ENCODE measurements at regions not wholly inside any gene's neighbourhood (a gene's known extent, or its start where the extent isn't known, plus 50 kb on each side); places are given as distances from the start of the nearest gene placed in this dataset.

DNA sequence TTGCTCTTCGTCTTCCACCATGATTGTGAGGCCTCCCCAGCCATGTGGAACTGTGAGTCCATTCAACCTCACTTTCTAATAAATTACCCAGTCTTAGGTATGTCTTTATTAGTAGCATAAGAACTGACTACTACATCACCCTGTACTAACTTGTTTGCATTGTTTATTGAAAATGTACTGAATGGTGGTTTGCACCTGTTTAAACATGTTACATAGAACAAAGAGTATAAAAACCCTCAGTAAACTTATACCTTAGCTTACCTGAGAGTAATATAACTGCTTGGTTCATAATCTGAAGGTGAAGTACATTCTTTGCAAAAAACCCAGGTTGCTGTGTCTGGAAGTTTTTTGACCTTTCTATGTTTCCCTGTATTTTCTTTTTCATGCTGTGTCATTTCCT lies 777.8 kb downstream of the TBC1D32 start:
- no peak for TF ChIP-seq EZH2phosphoT487 (IDR thresholded peaks at IDR 0.05; ENCODE audit: low read depth)
- TF ChIP-seq CTCF (IDR thresholded peaks at IDR 0.05; ENCODE audit: low read depth, low read length) = no peak
- no peak overlapping the region for H3K4me3 ChIP-seq (ENCODE audit: low read length)
- no peak overlapping the region for H3K9ac ChIP-seq (ENCODE audit: low read length)
- H3K4me1 ChIP-seq (ENCODE audit: low read length) = no peaks in the 10 kb centered on the region
- no peaks in the 10 kb centered on the region for H3K79me2 ChIP-seq (ENCODE audit: low read length)
- H3K27me3 ChIP-seq (ENCODE audit: low read depth, low read length) = no peaks in the 10 kb centered on the region
- H3K27ac ChIP-seq (ENCODE audit: low read length) = no peak overlapping the region
- no peak overlapping the region for H2AFZ ChIP-seq (ENCODE audit: low read depth, low read length)
- H3K36me3 ChIP-seq (replicated peaks; ENCODE audit: low read depth, low read length) = no peaks in the 10 kb centered on the region
- no peaks in the 10 kb centered on the region for H4K20me1 ChIP-seq (ENCODE audit: insufficient read depth, low read length)
- H3K4me2 ChIP-seq (ENCODE audit: low read length) = no peak overlapping the region
- H3K9me3 ChIP-seq (ENCODE audit: insufficient read depth, low read length) = no peaks in the 10 kb centered on the region

GRCh38 chr6:120553353-120553752 lies 780.9 kb downstream of the TBC1D32 start:
- Histone ChIP-seq H3K79me2 (ENCODE audit: low read length) (no peaks in the 10 kb centered on the region), H3K4me2 (ENCODE audit: low read length) (no peak overlapping the region), H4K20me1 (ENCODE audit: insufficient read depth, low read length) (no peaks in the 10 kb centered on the region), H3K4me3 (ENCODE audit: low read length) (no peak overlapping the region), H3K36me3 (replicated peaks; ENCODE audit: low read depth, low read length) (no peaks in the 10 kb centered on the region), H3K4me1 (ENCODE audit: low read length) (no peaks in the 10 kb centered on the region), H3K27ac (ENCODE audit: low read length) (no peak overlapping the region), H2AFZ (ENCODE audit: low read depth, low read length) (no peak overlapping the region), H3K27me3 (ENCODE audit: low read depth, low read length) (no peaks in the 10 kb centered on the region), H3K9me3 (ENCODE audit: insufficient read depth, low read length) (no peaks in the 10 kb centered on the region), H3K9ac (ENCODE audit: low read length) (no peak overlapping the region)
- no peak for TF ChIP-seq EZH2phosphoT487 (IDR thresholded peaks at IDR 0.05; ENCODE audit: low read depth)
- TF ChIP-seq CTCF (IDR thresholded peaks at IDR 0.05; ENCODE audit: low read depth, low read length) = no peak

DNA sequence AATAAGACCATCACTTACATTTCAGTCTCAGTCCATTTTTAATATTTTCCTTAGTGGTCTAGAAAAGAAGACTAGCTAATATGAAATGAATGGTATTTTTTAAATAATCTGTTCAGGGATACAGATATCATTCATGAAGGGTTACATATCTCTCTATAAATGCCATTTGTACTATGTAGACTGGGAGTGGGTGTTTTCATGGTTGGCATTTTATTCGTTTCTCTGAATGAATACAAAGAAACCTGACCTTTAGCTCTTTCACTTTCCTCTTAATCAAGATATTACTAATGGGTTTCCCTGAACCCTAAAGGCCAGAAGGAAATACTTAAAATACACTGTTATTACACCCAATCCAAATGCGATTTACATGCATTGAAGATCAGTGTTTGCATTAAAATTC lies 788.9 kb downstream of the TBC1D32 start:
- H3K27me3 ChIP-seq (ENCODE audit: low read depth, low read length) = no peaks in the 10 kb centered on the region
- H3K9ac ChIP-seq (ENCODE audit: low read length) = no peak overlapping the region
- no peaks in the 10 kb centered on the region for H3K9me3 ChIP-seq (ENCODE audit: insufficient read depth, low read length)
- H3K4me1 ChIP-seq (ENCODE audit: low read length) = no peaks in the 10 kb centered on the region
- H3K4me2 ChIP-seq (ENCODE audit: low read length) = no peak overlapping the region
- H4K20me1 ChIP-seq (ENCODE audit: insufficient read depth, low read length) = no peaks in the 10 kb centered on the region
- H3K79me2 ChIP-seq (ENCODE audit: low read length) = no peaks in the 10 kb centered on the region
- no peak overlapping the region for H2AFZ ChIP-seq (ENCODE audit: low read depth, low read length)
- H3K4me3 ChIP-seq (ENCODE audit: low read length) = no peak overlapping the region
- no peak overlapping the region for H3K27ac ChIP-seq (ENCODE audit: low read length)
- TF ChIP-seq CTCF (IDR thresholded peaks at IDR 0.05; ENCODE audit: low read depth, low read length) (no peak), EZH2phosphoT487 (IDR thresholded peaks at IDR 0.05; ENCODE audit: low read depth) (no peak)
- H3K36me3 ChIP-seq (replicated peaks; ENCODE audit: low read depth, low read length) = no peaks in the 10 kb centered on the region

DNA sequence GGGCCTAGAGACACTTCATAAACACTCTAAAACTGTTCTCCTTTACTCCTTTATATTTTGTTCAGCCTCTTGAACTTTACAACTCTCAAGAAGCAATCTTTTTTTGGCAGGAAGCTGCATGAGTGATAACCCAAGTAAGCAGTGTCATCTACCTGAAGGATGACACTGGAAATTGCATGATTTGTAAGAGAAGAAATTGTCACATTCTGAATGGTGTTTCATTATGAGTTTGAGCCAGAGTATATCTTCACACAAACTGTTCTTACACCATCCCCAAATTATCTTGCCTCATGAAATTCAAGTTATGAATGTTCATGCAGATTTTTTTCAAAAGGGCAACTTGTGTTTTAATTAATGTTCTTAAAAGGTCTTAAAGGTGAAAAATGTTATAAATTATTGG lies 799.3 kb downstream of the TBC1D32 start:
- Histone ChIP-seq H3K9me3 (ENCODE audit: insufficient read depth, low read length) (no peaks in the 10 kb centered on the region), H3K36me3 (replicated peaks; ENCODE audit: low read depth, low read length) (no peaks in the 10 kb centered on the region), H3K27me3 (ENCODE audit: low read depth, low read length) (no peaks in the 10 kb centered on the region), H3K4me1 (ENCODE audit: low read length) (no peaks in the 10 kb centered on the region; the same call in 1 of the 2 replicates), H3K27ac (ENCODE audit: low read length) (no peak overlapping the region), H4K20me1 (ENCODE audit: insufficient read depth, low read length) (no peaks in the 10 kb centered on the region), H3K9ac (ENCODE audit: low read length) (no peak overlapping the region), H3K79me2 (ENCODE audit: low read length) (no peaks in the 10 kb centered on the region), H3K4me3 (ENCODE audit: low read length) (no peak overlapping the region), H3K4me2 (ENCODE audit: low read length) (no peak overlapping the region), H2AFZ (ENCODE audit: low read depth, low read length) (no peak overlapping the region)
- TF ChIP-seq CTCF (IDR thresholded peaks at IDR 0.05; ENCODE audit: low read depth, low read length) = no peak
- no peak for TF ChIP-seq EZH2phosphoT487 (IDR thresholded peaks at IDR 0.05; ENCODE audit: low read depth)
